Neural cell (in vitro differentiated cells): ENCODE measurements at regions not wholly inside any gene's neighbourhood (a gene's known extent, or its start where the extent isn't known, plus 50 kb on each side); places are given as distances from the start of the nearest gene placed in this dataset.

ENCODE experiments used
- H2AFZ ChIP-seq: fragments of 200-600, 300-800 bp; sonication (generic), shearing (Covaris generic); 2 replicates; pipeline ENCODE4 v1.6.0; 2014; ENCODE audit warnings: low read depth, mild to moderate bottlenecking, antibody characterized with exemption, low read length, moderate library complexity
- H3F3A ChIP-seq: fragments of 200-600 bp; shearing (Covaris generic); 2 replicates; pipeline ENCODE4 v1.6.1; 2016; ENCODE audit warnings: mild to moderate bottlenecking, moderate library complexity, mixed read lengths, antibody characterized with exemption, low read length; ENCODE audit not compliant: insufficient read depth, poor library complexity, severe bottlenecking
- H3K27ac ChIP-seq: fragments of 200-600, 300-800 bp; sonication (generic), shearing (Covaris generic); 2 replicates; pipeline ENCODE4 v1.5.1; 2014; ENCODE audit warnings: mild to moderate bottlenecking, low read length, moderate library complexity
- H3K27me3 ChIP-seq: fragments of 300-800, 200-600 bp; sonication (generic), shearing (Covaris generic); 2 replicates; pipeline ENCODE4 v1.6.0; 2014; ENCODE audit warnings: mild to moderate bottlenecking, low read depth, low read length, moderate library complexity; ENCODE audit not compliant: insufficient read depth
- H3K36me3 ChIP-seq: fragments of 300-800, 200-600 bp; sonication (generic), shearing (Covaris generic); 2 replicates; pipeline ENCODE4 v1.5.1; 2014; ENCODE audit warnings: mild to moderate bottlenecking, antibody characterized with exemption, low read length, moderate library complexity; ENCODE audit not compliant: insufficient read depth
- H3K4me2 ChIP-seq: fragments of 300-800, 200-600 bp; sonication (generic), shearing (Covaris generic); 2 replicates; pipeline ENCODE4 v1.6.0; 2014; ENCODE audit warnings: mild to moderate bottlenecking, low read length
- H3K4me3 ChIP-seq: fragments of 300-800, 200-600 bp; sonication (generic), shearing (Covaris generic); 2 replicates; pipeline ENCODE4 v1.5.1; 2014; ENCODE audit warnings: mild to moderate bottlenecking, low read length, moderate library complexity
- H3K79me2 ChIP-seq: fragments of 200-600 bp; shearing (Covaris generic); replicated peaks from 2 replicates; pipeline ENCODE4 v1.6.0; 2014; ENCODE audit warnings: mild to moderate bottlenecking, low read length, moderate library complexity; ENCODE audit not compliant: insufficient read depth
- H3K9ac ChIP-seq: fragments of 300-800, 200-600 bp; sonication (generic), shearing (Covaris generic); 2 replicates; pipeline ENCODE4 v1.6.1; 2016; ENCODE audit warnings: mild to moderate bottlenecking, low read length, mixed read lengths
- H3K9me2 ChIP-seq: fragments of 200-600 bp; shearing (Covaris generic); 2 replicates; pipeline ENCODE4 v1.6.1; 2016; ENCODE audit warnings: mild to moderate bottlenecking, low read length, mixed read lengths; ENCODE audit not compliant: insufficient read depth
- H3K9me3 ChIP-seq: fragments of 200-600, 300-800 bp; sonication (generic), shearing (Covaris generic); 2 replicates; pipeline ENCODE4 v1.6.1; 2016; ENCODE audit warnings: mild to moderate bottlenecking, mixed run types, low read length, moderate library complexity, mixed read lengths
- H4K20me1 ChIP-seq: fragments of 200-600 bp; shearing (Covaris generic); 2 replicates; pipeline ENCODE4 v1.6.1; 2016; ENCODE audit warnings: mild to moderate bottlenecking, mixed run types; ENCODE audit not compliant: insufficient read depth
- CTCF ChIP-seq: fragments of 450-650 bp; IDR thresholded peaks from 2 replicates; pipeline ENCODE4 v1.5.1; 2014; ENCODE audit warnings: antibody characterized with exemption, mild to moderate bottlenecking, moderate library complexity; ENCODE audit not compliant: poor library complexity, severe bottlenecking
- EP300 ChIP-seq: fragments of 450-650 bp; conservative IDR thresholded peaks from 2 replicates; pipeline ENCODE4 v1.6.1; 2014; ENCODE audit warnings: antibody characterized with exemption, mild to moderate bottlenecking, moderate library complexity; ENCODE audit not compliant: poor library complexity, severe bottlenecking
- EZH2 ChIP-seq: fragments of 200-600, 300-800 bp; shearing (Covaris generic), sonication (generic); IDR thresholded peaks from 2 replicates; pipeline ENCODE4 v1.6.1; 2014; ENCODE audit warnings: antibody characterized with exemption, low read length, borderline replicate concordance, mild to moderate bottlenecking; ENCODE audit not compliant: insufficient read depth, poor library complexity, severe bottlenecking
- MXI1 ChIP-seq: fragments of 450-650 bp; conservative IDR thresholded peaks from 2 replicates; pipeline ENCODE4 v1.6.1; 2014; ENCODE audit warnings: antibody characterized with exemption, mild to moderate bottlenecking; ENCODE audit not compliant: poor library complexity, severe bottlenecking
- POLR2AphosphoS5 ChIP-seq: IDR thresholded peaks from 2 replicates; pipeline ENCODE4 v1.6.1; 2012
- RAD21 ChIP-seq: fragments of 450-650 bp; conservative IDR thresholded peaks from 2 replicates; pipeline ENCODE4 v1.6.1; 2014; ENCODE audit warnings: antibody characterized with exemption, mild to moderate bottlenecking, moderate library complexity
- SMC3 ChIP-seq: fragments of 450-650 bp; conservative IDR thresholded peaks from 2 replicates; pipeline ENCODE4 v1.6.1; 2014; ENCODE audit warnings: antibody characterized with exemption, mild to moderate bottlenecking, moderate library complexity; ENCODE audit not compliant: poor library complexity
- TAF1 ChIP-seq: IDR thresholded peaks from 2 replicates; pipeline ENCODE4 v1.6.1; 2012; ENCODE audit warnings: low read depth
- TF ChIP-seq, protein P1 (sequence below): IDR thresholded peaks from 2 replicates; pipeline ENCODE4 v1.6.1; 2012; ENCODE audit warnings: borderline replicate concordance

GRCh38 chr1:37181425-37181824 is 147.1 kb upstream of the GRIK3 start:
- Histone ChIP-seq H3K9me3 (no peaks in the 10 kb centered on the region), H3K4me2 (no peak overlapping the region), H3K9me2 (no peaks in the 10 kb centered on the region), H3K9ac (no peak overlapping the region), H3K36me3 (no peaks in the 10 kb centered on the region), H3K79me2 (no peaks in the 10 kb centered on the region), H3K27me3 (no peaks in the 10 kb centered on the region), H4K20me1 (no peaks in the 10 kb centered on the region), H3K27ac (no peak overlapping the region), H3K4me3 (no peak overlapping the region), H2AFZ (no peak overlapping the region), H3F3A (no peaks in the 10 kb centered on the region)
- TF ChIP-seq EZH2 (no peak), POLR2AphosphoS5 (no peak), RAD21 (no peak), MXI1 (no peak), TAF1 (no peak), CTCF (no peak), EP300 (no peak), SMC3 (no peak)
- TF ChIP-seq, protein P1, sequence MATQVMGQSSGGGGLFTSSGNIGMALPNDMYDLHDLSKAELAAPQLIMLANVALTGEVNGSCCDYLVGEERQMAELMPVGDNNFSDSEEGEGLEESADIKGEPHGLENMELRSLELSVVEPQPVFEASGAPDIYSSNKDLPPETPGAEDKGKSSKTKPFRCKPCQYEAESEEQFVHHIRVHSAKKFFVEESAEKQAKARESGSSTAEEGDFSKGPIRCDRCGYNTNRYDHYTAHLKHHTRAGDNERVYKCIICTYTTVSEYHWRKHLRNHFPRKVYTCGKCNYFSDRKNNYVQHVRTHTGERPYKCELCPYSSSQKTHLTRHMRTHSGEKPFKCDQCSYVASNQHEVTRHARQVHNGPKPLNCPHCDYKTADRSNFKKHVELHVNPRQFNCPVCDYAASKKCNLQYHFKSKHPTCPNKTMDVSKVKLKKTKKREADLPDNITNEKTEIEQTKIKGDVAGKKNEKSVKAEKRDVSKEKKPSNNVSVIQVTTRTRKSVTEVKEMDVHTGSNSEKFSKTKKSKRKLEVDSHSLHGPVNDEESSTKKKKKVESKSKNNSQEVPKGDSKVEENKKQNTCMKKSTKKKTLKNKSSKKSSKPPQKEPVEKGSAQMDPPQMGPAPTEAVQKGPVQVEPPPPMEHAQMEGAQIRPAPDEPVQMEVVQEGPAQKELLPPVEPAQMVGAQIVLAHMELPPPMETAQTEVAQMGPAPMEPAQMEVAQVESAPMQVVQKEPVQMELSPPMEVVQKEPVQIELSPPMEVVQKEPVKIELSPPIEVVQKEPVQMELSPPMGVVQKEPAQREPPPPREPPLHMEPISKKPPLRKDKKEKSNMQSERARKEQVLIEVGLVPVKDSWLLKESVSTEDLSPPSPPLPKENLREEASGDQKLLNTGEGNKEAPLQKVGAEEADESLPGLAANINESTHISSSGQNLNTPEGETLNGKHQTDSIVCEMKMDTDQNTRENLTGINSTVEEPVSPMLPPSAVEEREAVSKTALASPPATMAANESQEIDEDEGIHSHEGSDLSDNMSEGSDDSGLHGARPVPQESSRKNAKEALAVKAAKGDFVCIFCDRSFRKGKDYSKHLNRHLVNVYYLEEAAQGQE, result no peak

DNA sequence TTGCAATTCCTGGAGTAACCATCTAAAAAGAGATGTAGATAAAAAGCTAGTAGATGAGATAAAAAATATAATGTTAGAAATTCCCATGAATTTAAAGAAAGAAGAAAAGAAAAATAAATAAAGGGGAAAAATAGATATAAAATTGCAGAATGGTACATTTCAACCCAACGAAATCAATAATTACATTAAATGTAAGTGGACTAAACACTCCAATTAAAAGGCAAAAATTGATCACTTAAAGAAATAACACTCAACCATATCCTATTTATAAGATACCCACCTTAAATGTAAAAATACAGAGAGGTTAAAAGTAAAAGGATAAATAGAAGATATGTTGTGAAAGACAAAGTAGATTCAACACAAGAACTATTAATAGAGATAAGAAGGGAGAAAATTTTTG is 150.5 kb upstream of the GRIK3 start:
- no peaks in the 10 kb centered on the region for H3K9me3 ChIP-seq
- TF ChIP-seq, protein P1, result no peak
- TF ChIP-seq MXI1 (no peak), SMC3 (no peak), EZH2 (no peak)

More for the DNA sequence above, 150.5 kb upstream of the GRIK3 start:
- Histone ChIP-seq H4K20me1 (no peaks in the 10 kb centered on the region), H2AFZ (no peak overlapping the region), H3K9me2 (no peaks in the 10 kb centered on the region), H3K4me2 (no peak overlapping the region), H3F3A (no peaks in the 10 kb centered on the region), H3K27me3 (no peaks in the 10 kb centered on the region), H3K9ac (no peak overlapping the region), H3K4me3 (no peak overlapping the region), H3K27ac (no peak overlapping the region), H3K79me2 (no peaks in the 10 kb centered on the region), H3K36me3 (no peaks in the 10 kb centered on the region)
